NCI-H1092 treated with DMSO at 0.1 percent for 48 hours (cell line): ENCODE measurements at regions not wholly inside any gene's neighbourhood (a gene's known extent, or its start where the extent isn't known, plus 50 kb on each side); places are given as distances from the start of the nearest gene placed in this dataset.

Experiments
- DNase-seq: peaks from one replicate; lab custom pipeline; 2025; lab: John Stamatoyannopoulos, UW

- no peak for DNase-seq
These were observed 1072.4 kb upstream of the ZEB2 start for GRCh38 chr2:145592361-145592760.

GRCh38 chr2:145591109-145591809 lies 1071.3 kb upstream of the ZEB2 start:
- DNase-seq, result no peak

GRCh38 chr2:145587922-145588321 lies 1068.0 kb upstream of the ZEB2 start:
- no peak for DNase-seq

- DNase-seq, result no peak
These were observed 1064.4 kb upstream of the ZEB2 start for GRCh38 chr2:145584353-145584752.

- DNase-seq, result no peak
These were observed 1053.7 kb upstream of the ZEB2 start for GRCh38 chr2:145573608-145574007.

- no peak for DNase-seq
These were observed 1052.3 kb upstream of the ZEB2 start for GRCh38 chr2:145572238-145572637.

GRCh38 chr2:145569108-145569507 lies 1049.2 kb upstream of the ZEB2 start:
- no peak for DNase-seq

GRCh38 chr2:145563741-145564615 lies 1044.1 kb upstream of the ZEB2 start:
- no peak for DNase-seq

- DNase-seq, result no peak
These were observed 1041.2 kb upstream of the ZEB2 start for GRCh38 chr2:145561152-145561551.

- DNase-seq, result no peak
These were observed 1038.9 kb upstream of the ZEB2 start for GRCh38 chr2:145558617-145559350.

GRCh38 chr2:145555360-145555759 lies 1035.4 kb upstream of the ZEB2 start:
- no peak for DNase-seq

- no peak for DNase-seq
These were observed 1031.8 kb upstream of the ZEB2 start for GRCh38 chr2:145551686-145552085.

- no peak for DNase-seq
These were observed 1028.6 kb upstream of the ZEB2 start for GRCh38 chr2:145548479-145548878.

- no peak for DNase-seq
These were observed 1027.7 kb upstream of the ZEB2 start for GRCh38 chr2:145547620-145548019.

GRCh38 chr2:145546091-145546490 lies 1026.2 kb upstream of the ZEB2 start:
- DNase-seq, result no peak

GRCh38 chr2:145543856-145544255 lies 1023.9 kb upstream of the ZEB2 start:
- DNase-seq, result no peak

- no peak for DNase-seq
These were observed 1023.2 kb upstream of the ZEB2 start for GRCh38 chr2:145543155-145543554.

- DNase-seq, result no peak
These were observed 1021.1 kb upstream of the ZEB2 start for GRCh38 chr2:145541028-145541427.

GRCh38 chr2:145538661-145539350 lies 1018.9 kb upstream of the ZEB2 start:
- DNase-seq, result no peak

- DNase-seq, result no peak
These were observed 1010.7 kb upstream of the ZEB2 start for GRCh38 chr2:145530653-145531052.

- DNase-seq, result no peak
These were observed 1004.9 kb upstream of the ZEB2 start for GRCh38 chr2:145524836-145525235.

- DNase-seq, result no peak
These were observed 1004.4 kb upstream of the ZEB2 start for GRCh38 chr2:145524303-145524702.
